ENCODE measurements at regions not wholly inside any gene's neighbourhood (a gene's known extent, or its start where the extent isn't known, plus 50 kb on each side); places are given as distances from the start of the nearest gene placed in this dataset.

- TF ChIP-seq, protein P1, sequence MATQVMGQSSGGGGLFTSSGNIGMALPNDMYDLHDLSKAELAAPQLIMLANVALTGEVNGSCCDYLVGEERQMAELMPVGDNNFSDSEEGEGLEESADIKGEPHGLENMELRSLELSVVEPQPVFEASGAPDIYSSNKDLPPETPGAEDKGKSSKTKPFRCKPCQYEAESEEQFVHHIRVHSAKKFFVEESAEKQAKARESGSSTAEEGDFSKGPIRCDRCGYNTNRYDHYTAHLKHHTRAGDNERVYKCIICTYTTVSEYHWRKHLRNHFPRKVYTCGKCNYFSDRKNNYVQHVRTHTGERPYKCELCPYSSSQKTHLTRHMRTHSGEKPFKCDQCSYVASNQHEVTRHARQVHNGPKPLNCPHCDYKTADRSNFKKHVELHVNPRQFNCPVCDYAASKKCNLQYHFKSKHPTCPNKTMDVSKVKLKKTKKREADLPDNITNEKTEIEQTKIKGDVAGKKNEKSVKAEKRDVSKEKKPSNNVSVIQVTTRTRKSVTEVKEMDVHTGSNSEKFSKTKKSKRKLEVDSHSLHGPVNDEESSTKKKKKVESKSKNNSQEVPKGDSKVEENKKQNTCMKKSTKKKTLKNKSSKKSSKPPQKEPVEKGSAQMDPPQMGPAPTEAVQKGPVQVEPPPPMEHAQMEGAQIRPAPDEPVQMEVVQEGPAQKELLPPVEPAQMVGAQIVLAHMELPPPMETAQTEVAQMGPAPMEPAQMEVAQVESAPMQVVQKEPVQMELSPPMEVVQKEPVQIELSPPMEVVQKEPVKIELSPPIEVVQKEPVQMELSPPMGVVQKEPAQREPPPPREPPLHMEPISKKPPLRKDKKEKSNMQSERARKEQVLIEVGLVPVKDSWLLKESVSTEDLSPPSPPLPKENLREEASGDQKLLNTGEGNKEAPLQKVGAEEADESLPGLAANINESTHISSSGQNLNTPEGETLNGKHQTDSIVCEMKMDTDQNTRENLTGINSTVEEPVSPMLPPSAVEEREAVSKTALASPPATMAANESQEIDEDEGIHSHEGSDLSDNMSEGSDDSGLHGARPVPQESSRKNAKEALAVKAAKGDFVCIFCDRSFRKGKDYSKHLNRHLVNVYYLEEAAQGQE (IDR thresholded peaks at IDR 0.05; ENCODE audit: low read depth), result no peak
- TF ChIP-seq TAF1 (IDR thresholded peaks at IDR 0.05; ENCODE audit: low read depth), result no peak
These were observed 653.4 kb downstream of the MMUT start for GRCh38 chr6:48809700-48810099.

Measured in Ishikawa (cell line).